Liver (tissue), 7 donors: ENCODE measurements at regions not wholly inside any gene's neighbourhood (a gene's known extent, or its start where the extent isn't known, plus 50 kb on each side); places are given as distances from the start of the nearest gene placed in this dataset.

Source experiments
- DNase-seq: peaks from one replicate; pipeline ENCODE4 v3.0.0-alpha.2; 2017; ENCODE audit warnings: low spot score
- H3K27ac ChIP-seq, 2 donors: one replicate each; pipeline ENCODE4 v1.7.0; 2013; ENCODE audit warnings: inconsistent platforms in 2 of 2, low read length in 2 of 2, control low read depth in 1 of 2, low read depth in 1 of 2, mild to moderate bottlenecking in 1 of 2
- H3K27me3 ChIP-seq, 4 donors: one replicate each; pipeline versions ENCODE4 v1.6.1 to v1.7.0; 2013; ENCODE audit warnings: low read length in 3 of 4, inconsistent platforms in 1 of 4, mild to moderate bottlenecking in 1 of 4, moderate library complexity in 1 of 4; ENCODE audit not compliant: control insufficient read depth in 4 of 4, insufficient read depth in 4 of 4
- H3K36me3 ChIP-seq, 4 donors: one replicate each; pipeline versions ENCODE4 v1.6.1 to v1.7.0; 2013; ENCODE audit warnings: low read length in 3 of 4, mild to moderate bottlenecking in 3 of 4, low read depth in 1 of 4, moderate library complexity in 1 of 4; ENCODE audit not compliant: control insufficient read depth in 4 of 4, insufficient read depth in 3 of 4
- H3K4me1 ChIP-seq, 4 donors: one replicate each; pipeline versions ENCODE4 v1.6.1 to v1.7.0; 2013; ENCODE audit warnings: low read length in 3 of 4, mild to moderate bottlenecking in 3 of 4, moderate library complexity in 1 of 4; ENCODE audit not compliant: control insufficient read depth in 4 of 4, insufficient read depth in 4 of 4
- H3K4me3 ChIP-seq, 3 donors: one replicate each; pipeline versions ENCODE4 v1.6.1 to v1.7.0; 2013; ENCODE audit warnings: low read length in 3 of 3, control low read depth in 1 of 3, low read depth in 1 of 3, mild to moderate bottlenecking in 1 of 3
- H3K9ac ChIP-seq, 2 donors: one replicate each; pipeline ENCODE4 v1.7.0; 2013; ENCODE audit warnings: low read length in 2 of 2, mild to moderate bottlenecking in 2 of 2, moderate library complexity in 2 of 2, control low read depth in 1 of 2, low read depth in 1 of 2
- H3K9me3 ChIP-seq, 4 donors: one replicate each; pipeline versions ENCODE4 v1.6.1 to v1.7.0; 2013; ENCODE audit warnings: low read length in 3 of 4; ENCODE audit not compliant: control insufficient read depth in 4 of 4
- EGR1 ChIP-seq, 2 donors: IDR thresholded peaks; 2 replicates each; pipeline ENCODE4 v1.6.1; 2016 to 2018; ENCODE audit warnings: antibody characterized with exemption in 2 of 2, low read depth in 2 of 2
- FOXA1 ChIP-seq: IDR thresholded peaks from 2 replicates; pipeline ENCODE4 v1.6.1; 2016; ENCODE audit warnings: antibody characterized with exemption
- FOXA2 ChIP-seq: IDR thresholded peaks from 2 replicates; pipeline ENCODE4 v1.6.1; 2016; ENCODE audit warnings: antibody characterized with exemption
- HNF4G ChIP-seq: IDR thresholded peaks from 2 replicates; pipeline ENCODE4 v1.6.1; 2016; ENCODE audit warnings: antibody characterized with exemption
- RAD21 ChIP-seq, 2 donors: IDR thresholded peaks; 2 replicates each; pipeline ENCODE4 v1.6.1; 2016; ENCODE audit warnings: antibody characterized with exemption in 2 of 2, mild to moderate bottlenecking in 2 of 2
- RXRA ChIP-seq, 2 donors: IDR thresholded peaks; 2 replicates each; pipeline ENCODE4 v1.6.1; 2017 to 2018; ENCODE audit warnings: antibody characterized with exemption in 2 of 2, mild to moderate bottlenecking in 1 of 2
- SP1 ChIP-seq: IDR thresholded peaks from 2 replicates; pipeline ENCODE4 v1.6.1; 2018; ENCODE audit warnings: antibody characterized with exemption, mild to moderate bottlenecking
- TAF1 ChIP-seq: conservative IDR thresholded peaks from 2 replicates; pipeline ENCODE4 v1.6.1; 2016; ENCODE audit warnings: antibody characterized with exemption, mild to moderate bottlenecking
- YY1 ChIP-seq: IDR thresholded peaks from 2 replicates; pipeline ENCODE4 v1.6.1; 2016; ENCODE audit warnings: antibody characterized with exemption, mild to moderate bottlenecking
- TF ChIP-seq, protein P1 (sequence below): IDR thresholded peaks from 2 replicates; pipeline ENCODE4 v1.6.1; 2016; ENCODE audit warnings: antibody characterized with exemption
- TF ChIP-seq, protein P2 (sequence below): fragments of 150-350 bp; IDR thresholded peaks from 2 replicates; pipeline ENCODE4 v1.5.1; 2017; ENCODE audit warnings: improper control_type of control experiment, low read depth, low read length; ENCODE audit not compliant: missing input control
- TF ChIP-seq, protein P3 (sequence below): IDR thresholded peaks from 2 replicates; pipeline ENCODE4 v1.6.1; 2016; ENCODE audit warnings: antibody characterized with exemption, mild to moderate bottlenecking
- TF ChIP-seq, protein P4 (sequence below): IDR thresholded peaks from 2 replicates; pipeline ENCODE4 v1.6.1; 2016; ENCODE audit warnings: antibody characterized with exemption
- donor health status: healthy.
- donor health status: healthy.
- donor health status: healthy.
- donor health status: healthy.

DNA sequence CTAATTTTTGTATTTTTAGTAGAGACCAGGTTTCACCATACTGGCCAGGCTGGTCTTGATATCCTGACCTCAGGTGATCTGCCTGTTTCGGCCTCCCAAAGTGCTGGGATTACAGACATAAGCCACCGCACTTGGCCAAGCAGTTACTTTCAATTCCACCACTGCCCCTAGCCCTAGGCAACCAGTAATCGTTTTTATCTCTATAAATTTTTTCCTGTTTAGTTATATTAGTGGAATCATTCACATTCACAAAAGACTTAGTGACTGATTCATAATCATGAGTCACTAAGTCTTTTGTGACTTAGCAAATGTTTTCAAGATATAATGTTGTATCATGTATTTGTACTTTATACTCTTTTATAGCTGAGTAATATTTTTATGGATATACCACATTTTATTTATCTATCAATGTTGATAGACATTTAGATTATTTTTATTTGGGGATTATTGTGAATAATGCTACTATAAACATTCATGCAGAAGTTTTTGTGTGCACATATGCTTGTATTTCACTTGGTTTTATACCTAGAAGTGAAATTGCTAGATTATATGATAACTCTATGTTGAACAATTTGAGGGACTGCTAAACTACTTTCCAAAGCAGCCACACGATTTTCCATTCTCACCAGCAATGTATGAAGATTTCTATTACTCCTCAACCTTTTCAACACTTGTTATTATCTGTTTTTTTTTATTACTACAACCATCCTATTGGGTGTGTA lies 421.4 kb upstream of the ID4 start (continued):
- TF ChIP-seq, protein P1, sequence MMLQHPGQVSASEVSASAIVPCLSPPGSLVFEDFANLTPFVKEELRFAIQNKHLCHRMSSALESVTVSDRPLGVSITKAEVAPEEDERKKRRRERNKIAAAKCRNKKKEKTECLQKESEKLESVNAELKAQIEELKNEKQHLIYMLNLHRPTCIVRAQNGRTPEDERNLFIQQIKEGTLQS: no peak
- TF ChIP-seq, protein P2, sequence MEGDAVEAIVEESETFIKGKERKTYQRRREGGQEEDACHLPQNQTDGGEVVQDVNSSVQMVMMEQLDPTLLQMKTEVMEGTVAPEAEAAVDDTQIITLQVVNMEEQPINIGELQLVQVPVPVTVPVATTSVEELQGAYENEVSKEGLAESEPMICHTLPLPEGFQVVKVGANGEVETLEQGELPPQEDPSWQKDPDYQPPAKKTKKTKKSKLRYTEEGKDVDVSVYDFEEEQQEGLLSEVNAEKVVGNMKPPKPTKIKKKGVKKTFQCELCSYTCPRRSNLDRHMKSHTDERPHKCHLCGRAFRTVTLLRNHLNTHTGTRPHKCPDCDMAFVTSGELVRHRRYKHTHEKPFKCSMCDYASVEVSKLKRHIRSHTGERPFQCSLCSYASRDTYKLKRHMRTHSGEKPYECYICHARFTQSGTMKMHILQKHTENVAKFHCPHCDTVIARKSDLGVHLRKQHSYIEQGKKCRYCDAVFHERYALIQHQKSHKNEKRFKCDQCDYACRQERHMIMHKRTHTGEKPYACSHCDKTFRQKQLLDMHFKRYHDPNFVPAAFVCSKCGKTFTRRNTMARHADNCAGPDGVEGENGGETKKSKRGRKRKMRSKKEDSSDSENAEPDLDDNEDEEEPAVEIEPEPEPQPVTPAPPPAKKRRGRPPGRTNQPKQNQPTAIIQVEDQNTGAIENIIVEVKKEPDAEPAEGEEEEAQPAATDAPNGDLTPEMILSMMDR: no peak
- TF ChIP-seq RAD21 (IDR thresholded peaks at IDR 0.05): no peak

GRCh38 chr6:19416811-19417210 lies 420.4 kb upstream of the ID4 start:
- Histone ChIP-seq H3K9me3 (no peaks in the 10 kb centered on the region), H3K4me1 (no peaks in the 10 kb centered on the region), H3K4me3 (no peak overlapping the region), H3K27ac (no peak overlapping the region), H3K36me3 (no peaks in the 10 kb centered on the region), H3K27me3 (no peaks in the 10 kb centered on the region), H3K9ac (no peak overlapping the region)
- TF ChIP-seq SP1 (no peak), RXRA (IDR thresholded peaks at IDR 0.05) (no peak), YY1 (no peak), FOXA2 (no peak), HNF4G (no peak), TAF1 (no peak), EGR1 (IDR thresholded peaks at IDR 0.05; ENCODE audit: low read depth in 2 of 2) (no peak), RAD21 (IDR thresholded peaks at IDR 0.05) (no peak), FOXA1 (no peak)
- TF ChIP-seq, protein P2: no peak
- TF ChIP-seq, protein P3, sequence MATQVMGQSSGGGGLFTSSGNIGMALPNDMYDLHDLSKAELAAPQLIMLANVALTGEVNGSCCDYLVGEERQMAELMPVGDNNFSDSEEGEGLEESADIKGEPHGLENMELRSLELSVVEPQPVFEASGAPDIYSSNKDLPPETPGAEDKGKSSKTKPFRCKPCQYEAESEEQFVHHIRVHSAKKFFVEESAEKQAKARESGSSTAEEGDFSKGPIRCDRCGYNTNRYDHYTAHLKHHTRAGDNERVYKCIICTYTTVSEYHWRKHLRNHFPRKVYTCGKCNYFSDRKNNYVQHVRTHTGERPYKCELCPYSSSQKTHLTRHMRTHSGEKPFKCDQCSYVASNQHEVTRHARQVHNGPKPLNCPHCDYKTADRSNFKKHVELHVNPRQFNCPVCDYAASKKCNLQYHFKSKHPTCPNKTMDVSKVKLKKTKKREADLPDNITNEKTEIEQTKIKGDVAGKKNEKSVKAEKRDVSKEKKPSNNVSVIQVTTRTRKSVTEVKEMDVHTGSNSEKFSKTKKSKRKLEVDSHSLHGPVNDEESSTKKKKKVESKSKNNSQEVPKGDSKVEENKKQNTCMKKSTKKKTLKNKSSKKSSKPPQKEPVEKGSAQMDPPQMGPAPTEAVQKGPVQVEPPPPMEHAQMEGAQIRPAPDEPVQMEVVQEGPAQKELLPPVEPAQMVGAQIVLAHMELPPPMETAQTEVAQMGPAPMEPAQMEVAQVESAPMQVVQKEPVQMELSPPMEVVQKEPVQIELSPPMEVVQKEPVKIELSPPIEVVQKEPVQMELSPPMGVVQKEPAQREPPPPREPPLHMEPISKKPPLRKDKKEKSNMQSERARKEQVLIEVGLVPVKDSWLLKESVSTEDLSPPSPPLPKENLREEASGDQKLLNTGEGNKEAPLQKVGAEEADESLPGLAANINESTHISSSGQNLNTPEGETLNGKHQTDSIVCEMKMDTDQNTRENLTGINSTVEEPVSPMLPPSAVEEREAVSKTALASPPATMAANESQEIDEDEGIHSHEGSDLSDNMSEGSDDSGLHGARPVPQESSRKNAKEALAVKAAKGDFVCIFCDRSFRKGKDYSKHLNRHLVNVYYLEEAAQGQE: no peak
- TF ChIP-seq, protein P1: no peak
- TF ChIP-seq, protein P4, sequence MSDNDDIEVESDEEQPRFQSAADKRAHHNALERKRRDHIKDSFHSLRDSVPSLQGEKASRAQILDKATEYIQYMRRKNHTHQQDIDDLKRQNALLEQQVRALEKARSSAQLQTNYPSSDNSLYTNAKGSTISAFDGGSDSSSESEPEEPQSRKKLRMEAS: no peak
- no peak for DNase-seq
